ENCODE measurements at regions not wholly inside any gene's neighbourhood (a gene's known extent, or its start where the extent isn't known, plus 50 kb on each side); places are given as distances from the start of the nearest gene placed in this dataset.

- no peak for DNase-seq (ENCODE audit: extremely low read depth, low read depth)
- TF ChIP-seq, protein P1, sequence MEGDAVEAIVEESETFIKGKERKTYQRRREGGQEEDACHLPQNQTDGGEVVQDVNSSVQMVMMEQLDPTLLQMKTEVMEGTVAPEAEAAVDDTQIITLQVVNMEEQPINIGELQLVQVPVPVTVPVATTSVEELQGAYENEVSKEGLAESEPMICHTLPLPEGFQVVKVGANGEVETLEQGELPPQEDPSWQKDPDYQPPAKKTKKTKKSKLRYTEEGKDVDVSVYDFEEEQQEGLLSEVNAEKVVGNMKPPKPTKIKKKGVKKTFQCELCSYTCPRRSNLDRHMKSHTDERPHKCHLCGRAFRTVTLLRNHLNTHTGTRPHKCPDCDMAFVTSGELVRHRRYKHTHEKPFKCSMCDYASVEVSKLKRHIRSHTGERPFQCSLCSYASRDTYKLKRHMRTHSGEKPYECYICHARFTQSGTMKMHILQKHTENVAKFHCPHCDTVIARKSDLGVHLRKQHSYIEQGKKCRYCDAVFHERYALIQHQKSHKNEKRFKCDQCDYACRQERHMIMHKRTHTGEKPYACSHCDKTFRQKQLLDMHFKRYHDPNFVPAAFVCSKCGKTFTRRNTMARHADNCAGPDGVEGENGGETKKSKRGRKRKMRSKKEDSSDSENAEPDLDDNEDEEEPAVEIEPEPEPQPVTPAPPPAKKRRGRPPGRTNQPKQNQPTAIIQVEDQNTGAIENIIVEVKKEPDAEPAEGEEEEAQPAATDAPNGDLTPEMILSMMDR (IDR thresholded peaks at IDR 0.05; ENCODE audit: low read depth, low read length), result no peak
These were observed 570.8 kb upstream of the MGMT start for GRCh38 chr10:128896116-128896795.

DNA sequence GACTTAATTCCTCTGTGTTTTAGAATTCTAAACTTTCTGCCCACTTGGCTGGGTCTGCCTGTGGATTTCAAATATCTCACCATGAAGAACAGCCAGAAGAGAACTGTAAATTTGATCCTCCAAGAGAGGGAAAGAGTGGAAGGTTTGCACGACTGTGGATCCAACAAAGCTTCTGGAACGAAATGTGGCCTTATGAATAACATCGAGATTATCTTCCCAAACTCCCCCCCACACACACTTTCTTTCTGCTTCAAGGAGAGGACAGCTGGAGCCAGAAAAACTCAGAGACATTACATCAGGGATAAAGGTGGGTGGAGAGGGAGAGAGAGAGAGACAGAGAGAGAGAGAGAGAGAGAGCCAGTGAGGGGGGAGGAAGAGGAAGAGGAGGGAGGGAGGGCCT is 570.1 kb upstream of the MGMT start:
- TF ChIP-seq, protein P1 (IDR thresholded peaks at IDR 0.05; ENCODE audit: low read depth, low read length), result no peak

GRCh38 chr10:128897401-128898129 is 569.5 kb upstream of the MGMT start:
- TF ChIP-seq, protein P1 (IDR thresholded peaks at IDR 0.05; ENCODE audit: low read depth, low read length), result no peak
- no peak for DNase-seq (ENCODE audit: extremely low read depth, low read depth)

More for the DNA sequence above, 570.1 kb upstream of the MGMT start:
- no peak for DNase-seq (ENCODE audit: extremely low read depth, low read depth)

- DNase-seq (ENCODE audit: extremely low read depth, low read depth), result no peak
- TF ChIP-seq, protein P1 (IDR thresholded peaks at IDR 0.05; ENCODE audit: low read depth, low read length), result no peak
These were observed 568.7 kb upstream of the MGMT start for GRCh38 chr10:128898133-128898915.

GRCh38 chr10:128898916-128899195 is 568.2 kb upstream of the MGMT start:
- TF ChIP-seq, protein P1 (IDR thresholded peaks at IDR 0.05; ENCODE audit: low read depth, low read length), result no peak
- DNase-seq (ENCODE audit: extremely low read depth, low read depth), result no peak

DNA sequence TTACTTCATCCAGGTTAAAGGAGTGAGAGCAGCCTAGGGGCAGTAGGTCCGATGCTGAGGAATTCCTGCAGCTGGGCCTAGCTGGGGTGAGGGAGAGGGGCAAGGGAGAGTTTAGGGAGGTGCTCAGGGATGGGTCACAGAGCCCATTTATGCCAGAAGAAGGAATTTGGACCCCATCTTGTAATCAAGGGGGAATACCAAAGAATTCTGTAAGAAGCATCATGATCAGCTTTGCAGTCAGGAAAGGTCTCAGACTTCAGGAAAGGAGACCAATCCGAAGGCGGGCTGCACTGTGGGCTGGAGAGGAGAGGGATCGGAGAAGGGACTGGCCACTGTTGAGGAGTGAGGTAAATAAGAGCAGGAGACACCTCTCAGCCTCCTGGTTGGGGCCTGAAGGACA is 566.6 kb upstream of the MGMT start:
- DNase-seq (ENCODE audit: extremely low read depth, low read depth), result no peak
- TF ChIP-seq, protein P1 (IDR thresholded peaks at IDR 0.05; ENCODE audit: low read depth, low read length), result no peak

DNA sequence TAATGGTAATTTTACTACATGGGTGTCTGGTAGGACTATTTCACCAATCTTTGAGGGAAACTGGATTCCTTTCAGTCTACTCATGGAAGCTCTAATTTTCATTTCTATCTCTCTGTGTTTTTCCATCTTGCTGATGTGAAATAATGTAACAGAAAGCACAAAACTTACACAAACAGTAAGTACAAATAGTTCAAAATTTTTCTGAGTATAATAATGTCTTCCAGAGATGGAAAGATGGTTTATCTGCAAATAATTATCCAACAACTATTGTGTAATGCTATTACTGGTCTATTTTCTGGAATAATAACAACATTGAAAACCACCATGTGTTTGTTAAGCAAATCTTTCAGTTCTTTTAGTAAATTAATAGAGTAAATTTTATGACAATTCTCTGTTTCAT is 565.8 kb upstream of the MGMT start:
- TF ChIP-seq, protein P1 (IDR thresholded peaks at IDR 0.05; ENCODE audit: low read depth, low read length), result no peak
- no peak for DNase-seq (ENCODE audit: extremely low read depth, low read depth)
